Upper lobe of left lung (tissue), 4 donors: ENCODE measurements at regions not wholly inside any gene's neighbourhood (a gene's known extent, or its start where the extent isn't known, plus 50 kb on each side); places are given as distances from the start of the nearest gene placed in this dataset.

ENCODE experiments used
- CTCF ChIP-seq, 6 experiments: fragments of 450-650 bp in 4 of 6; fragments of 200-600 bp in 2 of 6; sonication (generic) in 2 of 6; IDR thresholded peaks; one replicate each; pipeline ENCODE4 v1.5.1; 2016 to 2019; ENCODE audit warnings: antibody characterized with exemption in 6 of 6
- EP300 ChIP-seq, 4 donors: sonication (generic); formaldehyde crosslinking; IDR thresholded peaks; one replicate each; pipeline ENCODE4 v1.5.1; 2017; ENCODE audit warnings: antibody characterized with exemption in 4 of 4, control low read depth in 2 of 4
- POLR2A ChIP-seq, 4 donors: fragments of 450-650 bp; IDR thresholded peaks; one replicate each; pipeline ENCODE4 v1.5.1; 2016 to 2017; ENCODE audit warnings: antibody characterized with exemption in 4 of 4, mild to moderate bottlenecking in 2 of 4
- POLR2AphosphoS5 ChIP-seq, 2 donors: sonication (generic); formaldehyde crosslinking; IDR thresholded peaks; one replicate each; pipeline ENCODE4 v1.5.1; 2017; ENCODE audit warnings: antibody characterized with exemption in 2 of 2

GRCh38 chr14:104307246-104307626 is 168.8 kb downstream of the KIF26A start:
- TF ChIP-seq POLR2A (IDR thresholded peaks at IDR 0.05) (no peak), CTCF (IDR thresholded peaks at IDR 0.05) (no peak), POLR2AphosphoS5 (IDR thresholded peaks at IDR 0.05) (no peak), EP300 (IDR thresholded peaks at IDR 0.05) (no peak)
